SK-N-SH (cell line): ENCODE measurements at regions not wholly inside any gene's neighbourhood (a gene's known extent, or its start where the extent isn't known, plus 50 kb on each side); places are given as distances from the start of the nearest gene placed in this dataset.

Experiments used
- CTCF ChIA-PET: fragments of 300-600, 350-600 bp; formaldehyde crosslinking; extraction: SDS; loops from one replicate; lab custom pipeline; 2021; lab: Yijun Ruan, JAX
- POLR2A ChIA-PET: fragments of 350-600 bp; sonication (Branson Sonifier 250); formaldehyde crosslinking; extraction: SDS; loops from one replicate; lab custom pipeline; 2020; ENCODE audit warnings: antibody characterized with exemption, inconsistent platforms; lab: Yijun Ruan, JAX
- DNase-seq: peaks from one replicate; pipeline ENCODE4 v3.0.0; 2012
- H2AFZ ChIP-seq: fragments of 200-600 bp; sonication (generic); 2 replicates; pipeline ENCODE4 v1.8.1; 2016; ENCODE audit warnings: antibody characterized with exemption, mild to moderate bottlenecking, low read depth
- H3F3A ChIP-seq: fragments of 200-600 bp; sonication (generic); replicated peaks from 2 replicates; pipeline ENCODE3; 2016; ENCODE audit warnings: antibody characterized with exemption, mild to moderate bottlenecking; ENCODE audit not compliant: insufficient read depth
- H3K27ac ChIP-seq, 2 experiments: fragments of 200-500 bp in 1 of 2; fragments of 200-600 bp in 1 of 2; sonication (Bioruptor generic) in 1 of 2; sonication (generic), shearing (Covaris generic) in 1 of 2; 2 replicates each; pipeline versions ENCODE4 v1.5.1 to v1.6.1; 2014 to 2016; ENCODE audit warnings: low read depth in 2 of 2, inconsistent platforms in 1 of 2, low read length in 1 of 2, mild to moderate bottlenecking in 1 of 2, mixed read lengths in 1 of 2
- H3K27me3 ChIP-seq: fragments of 200-600 bp; sonication (generic), shearing (Covaris generic); 2 replicates; pipeline ENCODE4 v1.6.1; 2016; ENCODE audit warnings: mixed run types; ENCODE audit not compliant: insufficient read depth
- H3K36me3 ChIP-seq, 2 experiments: fragments of 200-500 bp in 1 of 2; fragments of 200-600 bp in 1 of 2; sonication (Bioruptor generic) in 1 of 2; sonication (generic) in 1 of 2; replicated peaks in 1 of 2; 2 replicates each; pipeline versions ENCODE3 to v1.5.1; 2014 to 2016; ENCODE audit warnings: low read length in 1 of 2, mild to moderate bottlenecking in 1 of 2; ENCODE audit not compliant: insufficient read depth in 2 of 2, control insufficient read depth in 1 of 2
- H3K4me1 ChIP-seq, 2 experiments: fragments of 200-500 bp in 1 of 2; fragments of 200-600 bp in 1 of 2; sonication (Bioruptor generic) in 1 of 2; sonication (generic), shearing (Covaris generic) in 1 of 2; 2 replicates each; pipeline versions ENCODE4 v1.5.1 to v1.6.1; 2014 to 2016; ENCODE audit warnings: low read depth in 1 of 2, low read length in 1 of 2, mixed run types in 1 of 2; ENCODE audit not compliant: insufficient read depth in 2 of 2, control insufficient read depth in 1 of 2
- H3K4me2 ChIP-seq: fragments of 200-600 bp; sonication (generic), shearing (Covaris generic); 2 replicates; pipeline ENCODE4 v1.6.1; 2017; ENCODE audit warnings: mixed run types
- H3K4me3 ChIP-seq, 2 experiments: fragments of 200-500 bp in 1 of 2; fragments of 200-600 bp in 1 of 2; sonication (Bioruptor generic) in 1 of 2; sonication (generic), shearing (Covaris generic) in 1 of 2; 2 replicates each; pipeline versions ENCODE4 v1.5.1 to v1.8.1; 2014 to 2016; ENCODE audit warnings: low read depth in 2 of 2, inconsistent platforms in 1 of 2, low read length in 1 of 2, mild to moderate bottlenecking in 1 of 2, mixed read lengths in 1 of 2, moderate library complexity in 1 of 2
- H3K79me2 ChIP-seq: fragments of 200-600 bp; sonication (generic); 2 replicates; pipeline ENCODE4 v1.8.1; 2017; ENCODE audit warnings: mild to moderate bottlenecking; ENCODE audit not compliant: insufficient read depth
- H3K9ac ChIP-seq: fragments of 200-600 bp; sonication (generic); 2 replicates; pipeline ENCODE4 v1.6.1; 2017; ENCODE audit warnings: mixed run types
- H3K9me2 ChIP-seq: fragments of 200-600 bp; sonication (generic); 2 replicates; pipeline ENCODE4 v1.6.1; 2017; ENCODE audit warnings: mixed run types
- H3K9me3 ChIP-seq: fragments of 200-600 bp; sonication (generic); 2 replicates; pipeline ENCODE4 v1.6.1; 2017; ENCODE audit warnings: mixed run types, mild to moderate bottlenecking, moderate library complexity
- H4K20me1 ChIP-seq: fragments of 200-600 bp; sonication (generic); 2 replicates; pipeline ENCODE4 v1.6.1; 2017; ENCODE audit warnings: mild to moderate bottlenecking, mixed run types; ENCODE audit not compliant: insufficient read depth
- ELF1 ChIP-seq: IDR thresholded peaks from 2 replicates; pipeline ENCODE4 v1.4.0; 2012
- EP300 ChIP-seq, 2 experiments: IDR thresholded peaks; 2 replicates each; pipeline versions ENCODE4 v1.4.0 to v1.6.1; 2012; ENCODE audit warnings: borderline replicate concordance in 1 of 2, low read depth in 1 of 2, low read length in 1 of 2
- GATA2 ChIP-seq: sonication (generic); formaldehyde crosslinking; IDR thresholded peaks from 2 replicates; pipeline ENCODE4 v1.5.0; 2020; ENCODE audit warnings: mild to moderate bottlenecking, missing genetic modification reagents
- JUND ChIP-seq: IDR thresholded peaks from 2 replicates; pipeline ENCODE4 v1.4.0; 2012
- MXI1 ChIP-seq: IDR thresholded peaks from 2 replicates; pipeline ENCODE4 v1.6.1; 2012; ENCODE audit warnings: mild to moderate bottlenecking, low read depth, low read length, improper control_type of control experiment
- NRF1 ChIP-seq: IDR thresholded peaks from 2 replicates; pipeline ENCODE4 v1.6.1; 2012; ENCODE audit warnings: low read depth, mild to moderate bottlenecking, low read length
- RAD21 ChIP-seq: IDR thresholded peaks from 2 replicates; pipeline ENCODE4 v1.6.1; 2012; ENCODE audit warnings: mild to moderate bottlenecking, low read length
- RCOR1 ChIP-seq: fragments of 150-350 bp; IDR thresholded peaks from 2 replicates; pipeline ENCODE4 v1.6.1; 2017; ENCODE audit warnings: antibody characterized with exemption, low read length
- TAF1 ChIP-seq: IDR thresholded peaks from 2 replicates; pipeline ENCODE4 v1.6.1; 2012; ENCODE audit warnings: low read depth, mild to moderate bottlenecking, low read length, moderate library complexity, borderline replicate concordance
- TCF12 ChIP-seq: IDR thresholded peaks from 2 replicates; pipeline ENCODE4 v1.4.0; 2012
- YY1 ChIP-seq: IDR thresholded peaks from 2 replicates; pipeline ENCODE4 v1.4.0; 2012; ENCODE audit warnings: low read depth, mild to moderate bottlenecking
- TF ChIP-seq, protein P1 (sequence below): IDR thresholded peaks from 2 replicates; pipeline ENCODE4 v1.4.0; 2012; ENCODE audit warnings: low read depth, borderline replicate concordance
- TF ChIP-seq, protein P2 (sequence below): fragments of 200-600 bp; sonication (generic); IDR thresholded peaks from 2 replicates; pipeline ENCODE4 v1.6.1; 2017; ENCODE audit warnings: antibody characterized with exemption, mild to moderate bottlenecking, moderate library complexity

DNA sequence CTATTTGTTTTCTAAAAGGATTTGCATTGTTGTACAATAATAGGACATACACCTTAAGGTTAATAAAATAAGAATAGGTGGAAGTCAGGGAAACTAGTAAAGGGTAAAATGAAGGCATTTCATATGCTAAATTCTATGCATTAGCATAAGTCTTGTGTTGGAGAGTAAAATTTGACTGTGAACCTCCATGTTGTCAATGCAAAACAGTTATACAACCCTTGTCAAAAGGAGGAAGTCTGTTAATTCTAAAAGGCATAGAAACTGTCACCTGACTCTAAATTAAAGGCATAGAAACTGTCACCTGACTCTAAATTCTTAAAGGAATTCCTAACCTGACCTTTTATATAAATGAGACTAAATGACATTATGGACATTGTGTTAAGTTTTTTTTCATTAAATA is 291.8 kb downstream of the OLFM3 start:
- Histone ChIP-seq H3K27ac (no peak overlapping the region), H3K79me2 (no peaks in the 10 kb centered on the region), H3K9me2 (no peaks in the 10 kb centered on the region), H3K9me3 (no peaks in the 10 kb centered on the region), H3K4me3 (no peak overlapping the region), H3K36me3 (no peaks in the 10 kb centered on the region), H2AFZ (no peak overlapping the region), H3K9ac (no peak overlapping the region), H3K4me1 (no peaks in the 10 kb centered on the region), H3K27me3 (no peaks in the 10 kb centered on the region), H3K4me2 (no peak overlapping the region), H3F3A (no peaks in the 10 kb centered on the region), H4K20me1 (no peaks in the 10 kb centered on the region)
- CTCF ChIA-PET = no interaction called here
- TF ChIP-seq TCF12 (no peak), JUND (no peak), MXI1 (no peak), RCOR1 (no peak)
- TF ChIP-seq, protein P1, sequence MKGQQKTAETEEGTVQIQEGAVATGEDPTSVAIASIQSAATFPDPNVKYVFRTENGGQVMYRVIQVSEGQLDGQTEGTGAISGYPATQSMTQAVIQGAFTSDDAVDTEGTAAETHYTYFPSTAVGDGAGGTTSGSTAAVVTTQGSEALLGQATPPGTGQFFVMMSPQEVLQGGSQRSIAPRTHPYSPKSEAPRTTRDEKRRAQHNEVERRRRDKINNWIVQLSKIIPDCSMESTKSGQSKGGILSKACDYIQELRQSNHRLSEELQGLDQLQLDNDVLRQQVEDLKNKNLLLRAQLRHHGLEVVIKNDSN = no peak
- DNase-seq = no peak
- POLR2A ChIA-PET = no interaction called here

DNA sequence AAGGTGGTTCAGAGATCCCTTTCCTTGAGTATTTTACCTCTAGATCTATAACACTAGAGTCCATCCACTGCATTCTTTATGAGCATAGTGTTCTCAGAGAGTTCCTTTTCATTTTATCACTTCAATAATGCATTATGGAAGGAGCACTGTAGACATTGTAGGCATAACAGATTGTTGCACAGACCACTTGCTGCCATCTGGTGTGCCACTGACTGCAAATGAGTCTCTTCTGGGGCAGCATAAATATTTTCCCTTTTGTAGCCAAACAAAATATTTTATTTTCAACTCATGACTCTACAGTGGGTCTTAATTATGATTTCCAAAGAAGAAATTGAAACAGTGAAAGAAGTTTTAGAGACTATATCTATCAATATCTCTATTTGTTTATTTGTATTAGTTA is 290.4 kb downstream of the OLFM3 start:
- Histone ChIP-seq H3K27ac (no peak overlapping the region), H3K9me2 (no peaks in the 10 kb centered on the region), H3K79me2 (no peaks in the 10 kb centered on the region), H3K4me3 (no peak overlapping the region), H3K27me3 (no peaks in the 10 kb centered on the region), H3K4me2 (no peak overlapping the region), H3F3A (no peaks in the 10 kb centered on the region), H3K9me3 (no peaks in the 10 kb centered on the region), H3K36me3 (no peaks in the 10 kb centered on the region), H4K20me1 (no peaks in the 10 kb centered on the region), H3K4me1 (no peaks in the 10 kb centered on the region), H3K9ac (no peak overlapping the region), H2AFZ (no peak overlapping the region)
- TF ChIP-seq RAD21 (peak; percentile 10; the same call in 1 of the 2 replicates), TCF12 (no peak), YY1 (no peak)
- TF ChIP-seq, protein P2, sequence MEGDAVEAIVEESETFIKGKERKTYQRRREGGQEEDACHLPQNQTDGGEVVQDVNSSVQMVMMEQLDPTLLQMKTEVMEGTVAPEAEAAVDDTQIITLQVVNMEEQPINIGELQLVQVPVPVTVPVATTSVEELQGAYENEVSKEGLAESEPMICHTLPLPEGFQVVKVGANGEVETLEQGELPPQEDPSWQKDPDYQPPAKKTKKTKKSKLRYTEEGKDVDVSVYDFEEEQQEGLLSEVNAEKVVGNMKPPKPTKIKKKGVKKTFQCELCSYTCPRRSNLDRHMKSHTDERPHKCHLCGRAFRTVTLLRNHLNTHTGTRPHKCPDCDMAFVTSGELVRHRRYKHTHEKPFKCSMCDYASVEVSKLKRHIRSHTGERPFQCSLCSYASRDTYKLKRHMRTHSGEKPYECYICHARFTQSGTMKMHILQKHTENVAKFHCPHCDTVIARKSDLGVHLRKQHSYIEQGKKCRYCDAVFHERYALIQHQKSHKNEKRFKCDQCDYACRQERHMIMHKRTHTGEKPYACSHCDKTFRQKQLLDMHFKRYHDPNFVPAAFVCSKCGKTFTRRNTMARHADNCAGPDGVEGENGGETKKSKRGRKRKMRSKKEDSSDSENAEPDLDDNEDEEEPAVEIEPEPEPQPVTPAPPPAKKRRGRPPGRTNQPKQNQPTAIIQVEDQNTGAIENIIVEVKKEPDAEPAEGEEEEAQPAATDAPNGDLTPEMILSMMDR = no peak
- ChIA-PET CTCF (no interaction called here), POLR2A (no interaction called here)
- no peak for DNase-seq

DNA sequence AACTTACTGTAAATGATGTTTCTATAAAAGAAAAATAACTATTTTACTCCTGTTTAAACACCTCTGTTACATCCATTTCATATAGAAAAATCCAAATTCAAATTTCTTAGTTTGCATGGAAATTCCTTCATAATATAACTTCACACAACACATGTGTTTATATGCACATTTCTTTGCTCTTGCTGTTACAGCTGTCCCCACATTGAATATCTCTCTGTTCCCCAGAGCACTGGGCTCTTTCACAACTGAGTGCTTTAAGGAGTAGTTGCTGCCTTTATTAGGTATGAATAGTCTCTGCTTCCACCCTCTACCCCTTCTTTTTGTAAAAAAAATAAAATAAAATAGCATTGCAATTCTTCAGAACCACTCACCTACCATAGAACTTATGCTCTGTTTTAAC is 287.0 kb downstream of the OLFM3 start:
- H3K4me3 ChIP-seq = no peak overlapping the region
- no peak overlapping the region for H3K9ac ChIP-seq
- no peaks in the 10 kb centered on the region for H4K20me1 ChIP-seq
- TF ChIP-seq ELF1 (no peak), TAF1 (no peak), EP300 (IDR thresholded peaks at IDR 0.05; ENCODE audit: borderline replicate concordance in 1 of 2, low read depth in 1 of 2, low read length in 1 of 2) (no peak), GATA2 (CRISPR knock-in tag) (no peak), NRF1 (no peak)
- H3F3A ChIP-seq = no peaks in the 10 kb centered on the region
- H3K27me3 ChIP-seq = no peaks in the 10 kb centered on the region
- CTCF ChIA-PET = no interaction called here
- no peak overlapping the region for H3K27ac ChIP-seq
- no peaks in the 10 kb centered on the region for H3K36me3 ChIP-seq
- H3K79me2 ChIP-seq = no peaks in the 10 kb centered on the region
- no peak overlapping the region for H3K4me2 ChIP-seq
- H2AFZ ChIP-seq = no peak overlapping the region
- H3K9me2 ChIP-seq = no peaks in the 10 kb centered on the region
- H3K4me1 ChIP-seq = no peaks in the 10 kb centered on the region
- DNase-seq = no peak
- POLR2A ChIA-PET = no interaction called here
- H3K9me3 ChIP-seq = no peaks in the 10 kb centered on the region
